ENCODE measurements at regions not wholly inside any gene's neighbourhood (a gene's known extent, or its start where the extent isn't known, plus 50 kb on each side); places are given as distances from the start of the nearest gene placed in this dataset.

GRCh38 chr4:43816116-43816515, 632.5 kb downstream of the KCTD8 start:
- Histone ChIP-seq H3K79me2 (ENCODE audit: insufficient read depth, low read length) (no peaks in the 10 kb centered on the region), H4K20me1 (ENCODE audit: insufficient read depth, low read length) (no peaks in the 10 kb centered on the region), H2AFZ (ENCODE audit: low read length) (no peak overlapping the region), H3K9ac (ENCODE audit: insufficient read depth, low read depth, low read length) (no peak overlapping the region), H3K9me3 (ENCODE audit: low read length) (peaks cover 25% of the 10 kb centered on the region), H3K36me3 (replicated peaks in 1 of 2; ENCODE audit: control insufficient read depth in 1 of 2, insufficient read depth in 2 of 2, low read length in 2 of 2) (no peaks in the 10 kb centered on the region), H3K4me2 (ENCODE audit: low read depth, low read length) (no peak overlapping the region), H3K27ac (ENCODE audit: extremely low read length, insufficient read depth, low read length) (no peak overlapping the region), H3K4me1 (ENCODE audit: insufficient read depth, low read length) (no peaks in the 10 kb centered on the region), H3K4me3 (replicated peaks in 1 of 3; ENCODE audit: insufficient read depth in 1 of 3, low read depth in 2 of 3, low read length in 3 of 3) (no peak overlapping the region), H3K27me3 (ENCODE audit: control insufficient read depth in 1 of 2, insufficient read depth in 2 of 2, low read length in 2 of 2) (no peaks in the 10 kb centered on the region)
- ATAC-seq, result no peak
- intact Hi-C loops (cut with micrococcal nuclease; ENCODE audit: unreplicated experiment) (no loop called here), in situ Hi-C loops (cut with HindIII; ENCODE audit: extremely low pct_ligation_motif_present, low pct_unique_long_range_greater_than_20kb) (no loop called here)
- ChIA-PET POLR2A (no interaction called here), CTCF (ENCODE audit: low intra/inter-chr PET ratio, low total read pairs) (no interaction called here)
- no peak for FAIRE-seq
- WGBS (ENCODE audit: low lambda C conversion rate), result 0% methylated on average over 1 of the region's 1 CpG
- no TSS peak for BruUV-seq (replicated peaks)
- no peak for TF ChIP-seq BORCS8-MEF2B (CRISPR knock-in tag; IDR thresholded peaks at IDR 0.05)
- TF ChIP-seq TRIM24 (CRISPR knock-in tag; IDR thresholded peaks at IDR 0.05), result no peak
- TF ChIP-seq SP1 (IDR thresholded peaks at IDR 0.05), result no peak
- no peak for TF ChIP-seq SP1 (CRISPR knock-in tag; IDR thresholded peaks at IDR 0.05)
- TF ChIP-seq ZNF660 (CRISPR knock-in tag; IDR thresholded peaks at IDR 0.05; ENCODE audit: borderline replicate concordance, low read depth), result no peak
- DNase-seq (ENCODE audit: low spot score), result no peak

DNA sequence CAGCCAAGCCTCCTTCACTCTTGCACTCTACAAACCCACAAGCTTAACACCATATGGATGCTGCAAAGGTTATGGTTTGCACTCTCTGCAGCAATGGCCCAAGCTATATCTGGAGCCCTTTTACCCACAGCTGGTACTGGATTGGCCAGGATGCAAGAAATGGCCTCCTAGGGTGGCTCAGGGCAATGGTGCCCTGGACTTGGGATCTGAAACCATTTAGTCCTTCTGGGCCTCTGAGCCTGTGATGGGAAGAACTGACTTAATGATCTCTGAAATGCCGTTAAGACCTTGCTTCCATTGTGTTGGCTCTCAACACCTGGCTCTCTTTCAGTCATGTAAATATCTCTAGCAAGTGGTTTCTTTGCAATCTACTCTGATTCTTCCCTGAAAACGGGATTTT, 626.0 kb downstream of the KCTD8 start:
- no TSS peak for BruUV-seq (replicated peaks)
- in situ Hi-C loops (cut with HindIII; ENCODE audit: extremely low pct_ligation_motif_present, low pct_unique_long_range_greater_than_20kb) (no loop called here), intact Hi-C loops (cut with micrococcal nuclease; ENCODE audit: unreplicated experiment) (no loop called here)
- no peak for FAIRE-seq
- Histone ChIP-seq H3K4me2 (ENCODE audit: low read depth, low read length) (no peak overlapping the region), H3K4me1 (ENCODE audit: insufficient read depth, low read length) (no peaks in the 10 kb centered on the region), H3K27me3 (ENCODE audit: control insufficient read depth in 1 of 2, insufficient read depth in 2 of 2, low read length in 2 of 2) (no peaks in the 10 kb centered on the region), H3K9ac (ENCODE audit: insufficient read depth, low read depth, low read length) (no peak overlapping the region), H3K4me3 (replicated peaks in 1 of 3; ENCODE audit: insufficient read depth in 1 of 3, low read depth in 2 of 3, low read length in 3 of 3) (no peak overlapping the region), H3K36me3 (replicated peaks in 1 of 2; ENCODE audit: control insufficient read depth in 1 of 2, insufficient read depth in 2 of 2, low read length in 2 of 2) (no peaks in the 10 kb centered on the region), H2AFZ (ENCODE audit: low read length) (no peak overlapping the region), H3K79me2 (ENCODE audit: insufficient read depth, low read length) (no peaks in the 10 kb centered on the region), H4K20me1 (ENCODE audit: insufficient read depth, low read length) (no peaks in the 10 kb centered on the region), H3K9me3 (ENCODE audit: low read length) (peaks cover 67% of the 10 kb centered on the region), H3K27ac (ENCODE audit: extremely low read length, insufficient read depth, low read length) (no peak overlapping the region)
- DNase-seq (ENCODE audit: low spot score), result no peak
- 0% methylated on average over 2 of the region's 2 CpGs for WGBS (ENCODE audit: low lambda C conversion rate)
- POLR2A ChIA-PET, result no interaction called here
- CTCF ChIA-PET (ENCODE audit: low intra/inter-chr PET ratio, low total read pairs), result no interaction called here
- no peak for ATAC-seq
- TF ChIP-seq ZNF274 (CRISPR knock-in tag; IDR thresholded peaks at IDR 0.05) (no peak), RXRA (CRISPR knock-in tag; IDR thresholded peaks at IDR 0.05) (no peak), TBL1XR1 (IDR thresholded peaks at IDR 0.05; ENCODE audit: borderline replicate concordance, low read length, partially characterized antibody) (no peak), ZBTB7B (CRISPR knock-in tag; IDR thresholded peaks at IDR 0.05) (no peak), ZNF232 (CRISPR knock-in tag; IDR thresholded peaks at IDR 0.05; ENCODE audit: borderline replicate concordance) (no peak), ZNF260 (CRISPR knock-in tag; IDR thresholded peaks at IDR 0.05; ENCODE audit: borderline replicate concordance, low read depth) (no peak)
- TF ChIP-seq, protein P1, sequence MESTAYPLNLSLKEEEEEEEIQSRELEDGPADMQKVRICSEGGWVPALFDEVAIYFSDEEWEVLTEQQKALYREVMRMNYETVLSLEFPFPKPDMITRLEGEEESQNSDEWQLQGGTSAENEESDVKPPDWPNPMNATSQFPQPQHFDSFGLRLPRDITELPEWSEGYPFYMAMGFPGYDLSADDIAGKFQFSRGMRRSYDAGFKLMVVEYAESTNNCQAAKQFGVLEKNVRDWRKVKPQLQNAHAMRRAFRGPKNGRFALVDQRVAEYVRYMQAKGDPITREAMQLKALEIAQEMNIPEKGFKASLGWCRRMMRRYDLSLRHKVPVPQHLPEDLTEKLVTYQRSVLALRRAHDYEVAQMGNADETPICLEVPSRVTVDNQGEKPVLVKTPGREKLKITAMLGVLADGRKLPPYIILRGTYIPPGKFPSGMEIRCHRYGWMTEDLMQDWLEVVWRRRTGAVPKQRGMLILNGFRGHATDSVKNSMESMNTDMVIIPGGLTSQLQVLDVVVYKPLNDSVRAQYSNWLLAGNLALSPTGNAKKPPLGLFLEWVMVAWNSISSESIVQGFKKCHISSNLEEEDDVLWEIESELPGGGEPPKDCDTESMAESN (CRISPR knock-in tag; conservative IDR thresholded peaks at IDR 0.05), result no peak
- TF ChIP-seq, protein P2, sequence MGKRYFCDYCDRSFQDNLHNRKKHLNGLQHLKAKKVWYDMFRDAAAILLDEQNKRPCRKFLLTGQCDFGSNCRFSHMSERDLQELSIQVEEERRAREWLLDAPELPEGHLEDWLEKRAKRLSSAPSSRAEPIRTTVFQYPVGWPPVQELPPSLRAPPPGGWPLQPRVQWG (CRISPR knock-in tag; IDR thresholded peaks at IDR 0.05; ENCODE audit: borderline replicate concordance, low read depth), result no peak
- TF ChIP-seq, protein P3, sequence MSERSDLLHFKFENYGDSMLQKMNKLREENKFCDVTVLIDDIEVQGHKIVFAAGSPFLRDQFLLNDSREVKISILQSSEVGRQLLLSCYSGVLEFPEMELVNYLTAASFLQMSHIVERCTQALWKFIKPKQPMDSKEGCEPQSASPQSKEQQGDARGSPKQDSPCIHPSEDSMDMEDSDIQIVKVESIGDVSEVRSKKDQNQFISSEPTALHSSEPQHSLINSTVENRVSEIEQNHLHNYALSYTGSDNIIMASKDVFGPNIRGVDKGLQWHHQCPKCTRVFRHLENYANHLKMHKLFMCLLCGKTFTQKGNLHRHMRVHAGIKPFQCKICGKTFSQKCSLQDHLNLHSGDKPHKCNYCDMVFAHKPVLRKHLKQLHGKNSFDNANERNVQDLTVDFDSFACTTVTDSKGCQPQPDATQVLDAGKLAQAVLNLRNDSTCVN (CRISPR knock-in tag; IDR thresholded peaks at IDR 0.05; ENCODE audit: borderline replicate concordance), result no peak
- TF ChIP-seq, protein P4, sequence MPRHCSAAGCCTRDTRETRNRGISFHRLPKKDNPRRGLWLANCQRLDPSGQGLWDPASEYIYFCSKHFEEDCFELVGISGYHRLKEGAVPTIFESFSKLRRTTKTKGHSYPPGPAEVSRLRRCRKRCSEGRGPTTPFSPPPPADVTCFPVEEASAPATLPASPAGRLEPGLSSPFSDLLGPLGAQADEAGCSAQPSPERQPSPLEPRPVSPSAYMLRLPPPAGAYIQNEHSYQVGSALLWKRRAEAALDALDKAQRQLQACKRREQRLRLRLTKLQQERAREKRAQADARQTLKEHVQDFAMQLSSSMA (CRISPR knock-in tag; IDR thresholded peaks at IDR 0.05), result no peak
- TF ChIP-seq, protein P5, sequence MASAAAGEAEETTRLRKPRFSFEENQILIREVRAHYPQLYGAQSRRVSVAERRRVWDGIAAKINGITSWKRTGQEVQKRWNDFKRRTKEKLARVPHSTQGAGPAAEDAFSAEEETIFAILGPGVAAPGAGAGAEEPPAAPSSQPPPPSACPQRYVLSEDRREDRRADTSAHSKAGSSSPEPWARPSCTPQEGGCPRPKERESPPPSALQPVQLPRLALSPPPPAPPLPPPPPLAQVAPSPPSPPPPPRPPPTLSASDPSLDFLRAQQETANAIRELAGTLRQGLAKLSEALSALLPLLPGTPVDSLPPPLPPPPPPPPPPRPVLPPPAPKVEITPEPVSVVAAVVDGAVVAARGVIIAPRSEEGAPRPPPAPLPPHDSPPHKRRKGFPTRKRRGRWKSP (CRISPR knock-in tag; IDR thresholded peaks at IDR 0.05), result no peak

All from HepG2 (cell line).